Body of pancreas (tissue), 4 donors: ENCODE measurements at regions not wholly inside any gene's neighbourhood (a gene's known extent, or its start where the extent isn't known, plus 50 kb on each side); places are given as distances from the start of the nearest gene placed in this dataset.

Experiments used
- ATAC-seq: fragments of 150-250 bp; one replicate; pipeline ENCODE4 v1.9.1; 2016
- DNase-seq, 4 donors: peaks; one replicate each; pipeline ENCODE4 v3.0.0-alpha.2; 2019
- H3K27ac ChIP-seq, 4 donors: fragments of 200-600 bp; sonication (generic); 1 replicate in 3 of 4; 2 replicates in 1 of 4; pipeline versions ENCODE4 v1.5.1 to v1.6.1; 2016 to 2019; ENCODE audit warnings: mild to moderate bottlenecking in 1 of 4, mixed read lengths in 1 of 4, moderate library complexity in 1 of 4
- H3K27me3 ChIP-seq, 2 donors: fragments of 200-600 bp; sonication (generic); one replicate each; pipeline ENCODE4 v1.6.0; 2016; ENCODE audit warnings: mild to moderate bottlenecking in 1 of 2
- H3K36me3 ChIP-seq, 2 donors: fragments of 200-600 bp; sonication (generic); replicated peaks in 1 of 2; 2 replicates each; pipeline ENCODE4 v1.5.1; 2016; ENCODE audit warnings: low read depth in 2 of 2; ENCODE audit not compliant: insufficient read depth in 1 of 2
- H3K4me1 ChIP-seq: fragments of 200-600 bp; sonication (generic); one replicate; pipeline ENCODE4 v1.6.0; 2016
- H3K4me3 ChIP-seq, 2 donors: fragments of 200-600 bp; sonication (generic); 1 replicate in 1 of 2; 2 replicates in 1 of 2; pipeline ENCODE4 v1.5.1; 2016 to 2019
- H3K9me3 ChIP-seq, 3 donors: fragments of 200-600 bp; sonication (generic); 1 replicate in 2 of 3; 2 replicates in 1 of 3; pipeline ENCODE4 v1.5.1; 2016
- CTCF ChIP-seq, 7 experiments: fragments of 450-650 bp in 4 of 7; fragments of 200-600 bp in 3 of 7; sonication (generic) in 3 of 7; IDR thresholded peaks; one replicate each; pipeline ENCODE4 v1.5.1; 2016 to 2019; ENCODE audit warnings: antibody characterized with exemption in 7 of 7
- POLR2A ChIP-seq, 3 donors: fragments of 450-650 bp; IDR thresholded peaks; one replicate each; pipeline ENCODE4 v1.6.1; 2016; ENCODE audit warnings: antibody characterized with exemption in 3 of 3, mild to moderate bottlenecking in 2 of 3
- WGBS, 2 donors: methylation state at CpG; one replicate each; pipeline ENCODE4 v1.1.5; 2017; 5-methylcytosine and 5-hydroxymethylcytosine counted together
- intact Hi-C: fragments of 100-400 bp; cut with DNase I; formaldehyde crosslinking; loops from one replicate; pipeline ENCODE4 v1.15.1; 2023

GRCh38 chr7:86950360-86950759 lies 109.1 kb downstream of the ELAPOR2 start:
- Histone ChIP-seq H3K4me3 (no peak overlapping the region), H3K4me1 (no peaks in the 10 kb centered on the region), H3K36me3 (no peaks in the 10 kb centered on the region), H3K27me3 (no peaks in the 10 kb centered on the region), H3K27ac (no peak overlapping the region), H3K9me3 (no peaks in the 10 kb centered on the region)
- no peak for DNase-seq
- WGBS, 2 donors, result 70 to 83% methylated on average over 4 of the region's 4 CpGs
- ATAC-seq, result no peak
- TF ChIP-seq CTCF (IDR thresholded peaks at IDR 0.05) (no peak), POLR2A (IDR thresholded peaks at IDR 0.05) (no peak)
- intact Hi-C loops, result no loop called here

- intact Hi-C loops, result no loop called here
- H3K4me3 ChIP-seq, result no peak overlapping the region
- no peak overlapping the region for H3K27ac ChIP-seq
- WGBS, 2 donors, result 83 to 93% methylated on average over 2 to 3 of the region's 3 CpGs
- H3K27me3 ChIP-seq, result no peaks in the 10 kb centered on the region
- ATAC-seq, result no peak
- no peaks in the 10 kb centered on the region for H3K36me3 ChIP-seq
- DNase-seq, result no peak
- TF ChIP-seq CTCF (IDR thresholded peaks at IDR 0.05) (no peak), POLR2A (IDR thresholded peaks at IDR 0.05) (no peak)
- H3K9me3 ChIP-seq, result no peaks in the 10 kb centered on the region
- no peaks in the 10 kb centered on the region for H3K4me1 ChIP-seq
Measured at GRCh38 chr7:86949779-86950260, 109.6 kb downstream of the ELAPOR2 start.

GRCh38 chr7:86949052-86949778 lies 110.2 kb downstream of the ELAPOR2 start:
- H3K4me1 ChIP-seq, result no peaks in the 10 kb centered on the region
- H3K27ac ChIP-seq, result no peak overlapping the region
- no peak for TF ChIP-seq POLR2A (IDR thresholded peaks at IDR 0.05)
- TF ChIP-seq CTCF (IDR thresholded peaks at IDR 0.05), result no peak
- ATAC-seq (no peak), DNase-seq (no peak)
- H3K9me3 ChIP-seq, result no peaks in the 10 kb centered on the region
- H3K36me3 ChIP-seq, result no peaks in the 10 kb centered on the region
- no peaks in the 10 kb centered on the region for H3K27me3 ChIP-seq
- intact Hi-C loops, result no loop called here
- WGBS, 2 donors, result 65 to 74% methylated on average over 6 to 7 of the region's 7 CpGs
- H3K4me3 ChIP-seq, result no peak overlapping the region

- Histone ChIP-seq H3K36me3 (no peaks in the 10 kb centered on the region), H3K9me3 (no peaks in the 10 kb centered on the region), H3K4me1 (no peaks in the 10 kb centered on the region), H3K27me3 (no peaks in the 10 kb centered on the region), H3K4me3 (no peak overlapping the region), H3K27ac (no peak overlapping the region)
- intact Hi-C loops, result no loop called here
- no peak for TF ChIP-seq CTCF (IDR thresholded peaks at IDR 0.05)
- TF ChIP-seq POLR2A (IDR thresholded peaks at IDR 0.05), result no peak
- ATAC-seq, result no peak
- DNase-seq, result no peak
- 24 to 36% methylated on average over 1 of the region's 1 CpG for WGBS, 2 donors
Measured at GRCh38 chr7:86947929-86948328, 111.5 kb downstream of the ELAPOR2 start.

GRCh38 chr7:86943447-86943846 lies 116.0 kb downstream of the ELAPOR2 start:
- TF ChIP-seq CTCF (IDR thresholded peaks at IDR 0.05) (no peak), POLR2A (IDR thresholded peaks at IDR 0.05) (no peak)
- H3K27me3 ChIP-seq, result no peaks in the 10 kb centered on the region
- H3K4me1 ChIP-seq, result no peaks in the 10 kb centered on the region
- H3K36me3 ChIP-seq, result no peaks in the 10 kb centered on the region
- no peaks in the 10 kb centered on the region for H3K9me3 ChIP-seq
- no peak overlapping the region for H3K27ac ChIP-seq
- 88 to 93% methylated on average over 1 of the region's 1 CpG for WGBS, 2 donors
- ATAC-seq (no peak), DNase-seq (no peak)
- H3K4me3 ChIP-seq, result no peak overlapping the region
- intact Hi-C loops, result no loop called here
